ENCODE measurements at regions not wholly inside any gene's neighbourhood (a gene's known extent, or its start where the extent isn't known, plus 50 kb on each side); places are given as distances from the start of the nearest gene placed in this dataset.

- TF ChIP-seq CTCF (IDR thresholded peaks at IDR 0.05) = no peak
These were observed 574.2 kb downstream of the CCSER2 start for GRCh38 chr10:84902553-84902952.

GRCh38 chr10:84903320-84903719 lies 574.9 kb downstream of the CCSER2 start:
- no peak for TF ChIP-seq CTCF (IDR thresholded peaks at IDR 0.05)

GRCh38 chr10:84907461-84908009 lies 579.1 kb downstream of the CCSER2 start:
- no peak for TF ChIP-seq CTCF (IDR thresholded peaks at IDR 0.05)

GRCh38 chr10:84908491-84908890 lies 580.1 kb downstream of the CCSER2 start:
- TF ChIP-seq CTCF (IDR thresholded peaks at IDR 0.05) = no peak

- no peak for TF ChIP-seq CTCF (IDR thresholded peaks at IDR 0.05)
These were observed 593.3 kb downstream of the CCSER2 start for GRCh38 chr10:84921701-84922100.

- no peak for TF ChIP-seq CTCF (IDR thresholded peaks at IDR 0.05)
These were observed 595.7 kb downstream of the CCSER2 start for GRCh38 chr10:84924131-84924530.

- no peak for TF ChIP-seq CTCF (IDR thresholded peaks at IDR 0.05)
These were observed 597.1 kb downstream of the CCSER2 start for GRCh38 chr10:84925495-84925894.

GRCh38 chr10:84933402-84933801 lies 605.0 kb downstream of the CCSER2 start:
- no peak for TF ChIP-seq CTCF (IDR thresholded peaks at IDR 0.05)

Data from LNCAP (cell line).